ENCODE measurements at regions not wholly inside any gene's neighbourhood (a gene's known extent, or its start where the extent isn't known, plus 50 kb on each side); places are given as distances from the start of the nearest gene placed in this dataset.

DNA sequence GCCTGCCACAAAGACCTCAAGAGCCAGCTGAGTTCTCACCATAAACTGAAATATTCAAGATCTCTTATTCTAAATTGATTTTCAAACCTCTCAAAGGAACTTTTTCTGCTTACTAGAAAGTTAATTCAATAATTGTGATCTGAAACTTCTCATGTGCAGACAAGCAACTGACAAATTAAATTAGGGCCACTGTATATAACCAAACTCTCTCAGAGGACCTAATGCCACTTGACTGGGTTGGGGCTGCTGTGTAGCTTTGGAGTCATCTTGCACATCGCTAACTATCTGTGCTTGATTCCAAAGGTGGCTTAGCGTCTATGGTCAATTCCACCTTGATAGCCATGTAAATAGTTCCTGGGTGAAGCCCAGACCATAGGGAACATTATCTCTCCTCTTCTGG, 345.2 kb downstream of the GPR37 start:
- TF ChIP-seq, protein P1, sequence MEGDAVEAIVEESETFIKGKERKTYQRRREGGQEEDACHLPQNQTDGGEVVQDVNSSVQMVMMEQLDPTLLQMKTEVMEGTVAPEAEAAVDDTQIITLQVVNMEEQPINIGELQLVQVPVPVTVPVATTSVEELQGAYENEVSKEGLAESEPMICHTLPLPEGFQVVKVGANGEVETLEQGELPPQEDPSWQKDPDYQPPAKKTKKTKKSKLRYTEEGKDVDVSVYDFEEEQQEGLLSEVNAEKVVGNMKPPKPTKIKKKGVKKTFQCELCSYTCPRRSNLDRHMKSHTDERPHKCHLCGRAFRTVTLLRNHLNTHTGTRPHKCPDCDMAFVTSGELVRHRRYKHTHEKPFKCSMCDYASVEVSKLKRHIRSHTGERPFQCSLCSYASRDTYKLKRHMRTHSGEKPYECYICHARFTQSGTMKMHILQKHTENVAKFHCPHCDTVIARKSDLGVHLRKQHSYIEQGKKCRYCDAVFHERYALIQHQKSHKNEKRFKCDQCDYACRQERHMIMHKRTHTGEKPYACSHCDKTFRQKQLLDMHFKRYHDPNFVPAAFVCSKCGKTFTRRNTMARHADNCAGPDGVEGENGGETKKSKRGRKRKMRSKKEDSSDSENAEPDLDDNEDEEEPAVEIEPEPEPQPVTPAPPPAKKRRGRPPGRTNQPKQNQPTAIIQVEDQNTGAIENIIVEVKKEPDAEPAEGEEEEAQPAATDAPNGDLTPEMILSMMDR (IDR thresholded peaks at IDR 0.05): no peak
- no peak for TF ChIP-seq POLR2A (IDR thresholded peaks at IDR 0.05)
